Subcutaneous abdominal adipose tissue (tissue), 5 donors: ENCODE measurements at regions not wholly inside any gene's neighbourhood (a gene's known extent, or its start where the extent isn't known, plus 50 kb on each side); places are given as distances from the start of the nearest gene placed in this dataset.

Experiments used
- H3K27ac ChIP-seq: one replicate; pipeline ENCODE4 v1.7.0; 2013; ENCODE audit warnings: low read depth, mild to moderate bottlenecking, inconsistent platforms, low read length, moderate library complexity
- H3K27me3 ChIP-seq, 5 donors: one replicate each; pipeline ENCODE4 v1.7.0; 2013; ENCODE audit warnings: low read length in 5 of 5, inconsistent platforms in 1 of 5; ENCODE audit not compliant: control insufficient read depth in 5 of 5, insufficient read depth in 4 of 5
- H3K36me3 ChIP-seq, 5 donors: one replicate each; pipeline ENCODE4 v1.7.0; 2013; ENCODE audit warnings: low read length in 5 of 5; ENCODE audit not compliant: control insufficient read depth in 5 of 5, insufficient read depth in 5 of 5
- H3K4me1 ChIP-seq, 5 donors: one replicate each; pipeline ENCODE4 v1.7.0; 2013; ENCODE audit warnings: low read length in 5 of 5, mild to moderate bottlenecking in 3 of 5, moderate library complexity in 1 of 5; ENCODE audit not compliant: control insufficient read depth in 5 of 5, insufficient read depth in 5 of 5
- H3K4me3 ChIP-seq, 5 donors: one replicate each; pipeline ENCODE4 v1.7.0; 2013; ENCODE audit warnings: low read length in 5 of 5, low read depth in 1 of 5
- H3K9ac ChIP-seq, 5 donors: one replicate each; pipeline ENCODE4 v1.7.0; 2013; ENCODE audit warnings: low read length in 5 of 5, mild to moderate bottlenecking in 4 of 5, moderate library complexity in 3 of 5
- H3K9me3 ChIP-seq, 5 donors: one replicate each; pipeline ENCODE4 v1.7.0; 2013; ENCODE audit warnings: low read length in 5 of 5; ENCODE audit not compliant: control insufficient read depth in 5 of 5
- donor health status: healthy.
- donor health status: healthy.
- donor health status: healthy.
- donor health status: healthy.
- donor health status: healthy.

GRCh38 chr10:78491812-78492211, 458.1 kb downstream of the RPS24 start:
- H3K27me3 ChIP-seq = no peaks in the 10 kb centered on the region

DNA sequence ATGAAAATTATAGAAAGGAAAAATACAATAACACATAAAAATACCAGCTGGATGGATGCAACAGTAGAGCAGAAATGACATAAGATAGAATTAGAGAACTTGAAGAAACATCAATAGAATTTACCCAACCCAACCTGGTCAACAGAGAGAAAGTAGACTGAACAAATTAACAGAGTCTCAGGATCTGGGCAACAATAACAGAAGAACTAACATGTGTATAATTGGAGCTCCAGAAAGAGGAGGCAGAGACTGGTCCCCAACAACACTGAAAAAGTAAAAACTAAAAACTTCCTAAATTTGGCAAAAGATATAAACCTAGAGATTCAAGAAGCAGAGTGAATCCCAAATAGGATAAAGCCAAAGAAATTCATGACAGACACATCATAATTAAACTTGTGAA, 458.8 kb downstream of the RPS24 start:
- Histone ChIP-seq H3K9me3 (peaks cover 0 to 25% (median 10%) of the 10 kb centered on the region in 5 donors), H3K27me3 (no peaks in the 10 kb centered on the region), H3K36me3 (no peaks in the 10 kb centered on the region), H3K27ac (no peak overlapping the region), H3K9ac (no peak overlapping the region), H3K4me3 (no peak overlapping the region), H3K4me1 (no peaks in the 10 kb centered on the region)

More at GRCh38 chr10:78491812-78492211, 458.1 kb downstream of the RPS24 start:
- H3K9me3 ChIP-seq = peaks cover 0 to 25% (median 10%) of the 10 kb centered on the region in 5 donors
- H3K4me1 ChIP-seq = no peaks in the 10 kb centered on the region
- no peak overlapping the region for H3K4me3 ChIP-seq
- no peak overlapping the region for H3K27ac ChIP-seq
- H3K9ac ChIP-seq = no peak overlapping the region
- H3K36me3 ChIP-seq = no peaks in the 10 kb centered on the region

DNA sequence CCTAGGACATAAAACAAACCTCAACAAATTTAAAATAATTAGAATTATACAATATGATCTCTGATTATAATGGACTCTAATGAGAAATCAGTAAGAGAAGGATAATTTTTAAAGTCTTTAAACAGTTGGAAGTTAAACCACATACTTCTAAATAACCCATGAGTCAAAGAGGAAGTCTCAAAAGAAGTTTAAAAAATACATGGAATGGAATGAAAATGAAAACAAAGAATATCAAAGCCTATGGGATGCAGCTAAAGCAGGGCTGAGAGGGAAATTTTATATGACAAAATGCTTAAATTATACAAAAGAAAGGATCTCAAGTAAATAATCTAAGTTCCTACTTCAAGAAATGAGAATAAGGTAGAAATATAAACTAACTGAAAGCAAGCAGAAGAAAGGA, 460.5 kb downstream of the RPS24 start:
- no peaks in the 10 kb centered on the region for H3K36me3 ChIP-seq
- H3K27me3 ChIP-seq = no peaks in the 10 kb centered on the region
- no peaks in the 10 kb centered on the region for H3K4me1 ChIP-seq
- no peak overlapping the region for H3K9ac ChIP-seq
- peaks cover 0 to 25% (median 10%) of the 10 kb centered on the region in 5 donors for H3K9me3 ChIP-seq
- H3K4me3 ChIP-seq = no peak overlapping the region
- no peak overlapping the region for H3K27ac ChIP-seq

- Histone ChIP-seq H3K9me3 (no peaks in the 10 kb centered on the region), H3K36me3 (no peaks in the 10 kb centered on the region), H3K9ac (no peak overlapping the region), H3K4me3 (no peak overlapping the region), H3K27ac (no peak overlapping the region), H3K4me1 (peaks cover 0 to 5% (median 0%) of the 10 kb centered on the region in 5 donors), H3K27me3 (no peaks in the 10 kb centered on the region)
Measured at GRCh38 chr10:78502210-78502936, 468.7 kb downstream of the RPS24 start.

DNA sequence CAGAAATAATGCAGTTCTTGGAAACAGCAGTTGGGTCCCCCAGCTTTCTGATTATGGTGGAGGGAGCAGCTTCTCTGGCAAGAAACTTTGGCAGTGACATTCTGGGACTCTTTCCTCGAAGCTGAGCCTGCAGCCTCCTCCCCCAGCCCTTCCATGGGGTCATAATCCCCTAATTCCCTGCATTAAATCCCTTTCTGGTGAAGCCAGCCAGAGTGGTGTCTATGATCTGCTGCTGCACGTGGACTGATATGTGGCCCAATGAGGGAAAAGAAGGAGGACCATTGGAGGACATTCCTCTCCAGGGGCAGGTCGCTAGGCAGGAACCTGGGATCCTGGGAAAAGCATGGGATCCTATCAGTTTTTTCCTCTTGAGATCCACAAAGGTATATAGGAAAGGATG, 470.5 kb downstream of the RPS24 start:
- Histone ChIP-seq H3K4me3 (no peak overlapping the region), H3K27ac (no peak overlapping the region), H3K4me1 (peaks cover 3 to 19% (median 7%) of the 10 kb centered on the region in 5 donors), H3K9me3 (no peaks in the 10 kb centered on the region), H3K27me3 (no peaks in the 10 kb centered on the region), H3K9ac (no peak overlapping the region), H3K36me3 (no peaks in the 10 kb centered on the region)

- Histone ChIP-seq H3K4me3 (no peak overlapping the region), H3K9ac (no peak overlapping the region), H3K36me3 (no peaks in the 10 kb centered on the region), H3K27me3 (no peaks in the 10 kb centered on the region), H3K27ac (no peak overlapping the region), H3K9me3 (no peaks in the 10 kb centered on the region), H3K4me1 (peaks cover 7 to 28% (median 18%) of the 10 kb centered on the region in 5 donors)
Measured at GRCh38 chr10:78505657-78506056, 472.0 kb downstream of the RPS24 start.

DNA sequence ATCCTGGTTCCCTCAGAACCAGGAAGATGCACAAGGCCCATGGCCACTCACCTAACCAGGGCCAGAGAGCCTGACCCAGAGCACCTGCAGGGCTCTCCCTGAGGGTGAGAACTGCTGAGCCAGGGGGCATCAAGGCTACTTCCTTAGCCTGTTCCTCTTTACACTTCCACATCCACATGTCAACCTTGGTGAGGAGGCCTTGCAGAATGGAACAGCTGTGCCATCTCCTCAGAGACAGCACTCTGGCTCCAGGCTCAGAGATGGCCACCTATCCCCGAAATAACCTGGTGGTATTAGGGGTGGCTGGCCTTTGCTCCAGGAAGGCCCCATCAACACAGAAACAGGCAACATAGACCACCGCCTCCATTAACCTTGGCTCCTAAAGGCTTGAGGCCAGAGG, 473.0 kb downstream of the RPS24 start:
- Histone ChIP-seq H3K27me3 (no peaks in the 10 kb centered on the region), H3K9ac (no peak overlapping the region), H3K4me3 (no peak overlapping the region), H3K4me1 (peaks cover 13 to 38% (median 27%) of the 10 kb centered on the region in 5 donors), H3K36me3 (no peaks in the 10 kb centered on the region), H3K27ac (no peak overlapping the region), H3K9me3 (no peaks in the 10 kb centered on the region)

DNA sequence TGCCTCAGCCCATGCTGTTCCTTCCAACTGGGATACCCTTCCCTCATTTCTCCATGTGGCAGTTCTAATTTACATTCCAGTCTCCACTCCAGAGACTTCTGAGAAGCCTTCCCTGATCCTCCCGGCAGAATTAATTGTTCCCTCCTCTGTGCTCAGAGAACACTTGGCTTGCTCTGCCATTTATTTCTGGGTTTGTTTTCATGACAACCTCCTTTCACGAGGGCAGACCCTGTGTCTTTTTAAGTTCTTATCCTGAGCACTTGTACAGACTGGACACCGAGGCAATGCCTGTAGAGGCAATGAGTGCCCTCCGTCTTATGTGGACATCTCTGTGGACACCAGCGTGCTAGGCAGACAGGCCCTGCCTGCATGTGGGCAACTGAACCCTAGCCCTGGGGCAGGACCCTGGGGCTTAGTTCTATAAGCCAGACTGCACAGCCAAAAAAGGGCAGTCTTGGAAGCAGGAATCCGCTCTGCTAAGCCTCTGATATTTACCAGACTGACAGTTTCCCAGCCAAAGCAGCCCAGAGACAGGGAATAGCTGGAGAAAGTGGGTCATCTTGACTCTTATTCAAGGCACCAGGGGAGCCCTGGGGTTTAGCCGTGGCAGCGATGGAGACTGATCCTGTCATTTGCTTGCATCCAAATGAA, 474.0 kb downstream of the RPS24 start:
- Histone ChIP-seq H3K9ac (no peak overlapping the region), H3K4me1 (peaks cover 15 to 48% (median 37%) of the 10 kb centered on the region in 5 donors), H3K36me3 (no peaks in the 10 kb centered on the region), H3K27ac (no peak overlapping the region), H3K4me3 (no peak overlapping the region), H3K27me3 (no peaks in the 10 kb centered on the region), H3K9me3 (no peaks in the 10 kb centered on the region)

DNA sequence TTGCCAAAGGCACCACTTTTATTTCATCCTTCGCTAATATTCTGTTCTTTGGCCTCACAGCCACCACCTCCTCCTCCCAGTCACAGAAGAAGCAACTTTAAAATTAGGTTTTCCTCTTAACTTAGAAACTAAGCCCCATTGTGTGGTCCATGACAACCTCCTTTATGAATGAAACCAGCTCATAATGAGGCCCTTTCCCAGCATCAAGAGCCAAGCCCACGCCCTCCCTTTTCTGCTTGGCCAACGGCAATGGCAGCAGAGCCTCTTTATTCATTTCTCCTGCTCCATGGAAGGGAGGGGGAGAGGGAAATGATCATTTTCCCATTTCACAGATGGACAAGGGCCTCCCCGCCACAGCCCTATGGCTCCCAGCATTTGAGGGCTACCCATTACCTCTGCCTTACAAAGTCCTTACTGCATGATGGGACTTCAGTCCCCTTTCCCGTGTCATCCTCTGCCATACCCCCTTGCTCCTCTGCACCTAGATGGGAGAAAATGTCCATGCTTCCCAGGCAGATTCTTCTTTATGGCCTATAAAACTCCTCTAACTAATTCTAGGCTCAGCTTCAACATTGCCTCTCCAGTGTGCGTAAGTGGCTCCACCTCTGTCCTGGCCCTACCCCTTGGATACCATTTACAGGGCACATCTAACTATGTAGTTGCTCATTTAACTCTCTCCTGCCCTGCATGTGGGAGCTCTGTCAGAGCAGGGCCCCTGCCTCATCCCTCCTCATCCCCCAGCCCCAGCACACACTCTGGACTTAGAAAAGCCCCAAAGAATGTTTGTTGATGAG, 475.5 kb downstream of the RPS24 start:
- H3K9ac ChIP-seq = no peak overlapping the region
- H3K4me3 ChIP-seq = peak overlapping the region in 1 of 5 donors; percentile 6
- H3K9me3 ChIP-seq = no peaks in the 10 kb centered on the region
- H3K27ac ChIP-seq = peak overlapping the region; percentile 89
- no peaks in the 10 kb centered on the region for H3K27me3 ChIP-seq
- H3K4me1 ChIP-seq = peaks cover 15 to 51% (median 37%) of the 10 kb centered on the region in 5 donors
- H3K36me3 ChIP-seq = no peaks in the 10 kb centered on the region
